ENCODE measurements at regions not wholly inside any gene's neighbourhood (a gene's known extent, or its start where the extent isn't known, plus 50 kb on each side); places are given as distances from the start of the nearest gene placed in this dataset.

GRCh38 chr13:61255040-61255796 is 160.4 kb downstream of the PCDH20 start:
- H3K36me3 ChIP-seq (ENCODE audit: low read depth, missing control alignments): no peaks in the 10 kb centered on the region
- H3K4me1 ChIP-seq: no peaks in the 10 kb centered on the region
- H3K4me3 ChIP-seq: no peak overlapping the region
- TF ChIP-seq, protein P1, sequence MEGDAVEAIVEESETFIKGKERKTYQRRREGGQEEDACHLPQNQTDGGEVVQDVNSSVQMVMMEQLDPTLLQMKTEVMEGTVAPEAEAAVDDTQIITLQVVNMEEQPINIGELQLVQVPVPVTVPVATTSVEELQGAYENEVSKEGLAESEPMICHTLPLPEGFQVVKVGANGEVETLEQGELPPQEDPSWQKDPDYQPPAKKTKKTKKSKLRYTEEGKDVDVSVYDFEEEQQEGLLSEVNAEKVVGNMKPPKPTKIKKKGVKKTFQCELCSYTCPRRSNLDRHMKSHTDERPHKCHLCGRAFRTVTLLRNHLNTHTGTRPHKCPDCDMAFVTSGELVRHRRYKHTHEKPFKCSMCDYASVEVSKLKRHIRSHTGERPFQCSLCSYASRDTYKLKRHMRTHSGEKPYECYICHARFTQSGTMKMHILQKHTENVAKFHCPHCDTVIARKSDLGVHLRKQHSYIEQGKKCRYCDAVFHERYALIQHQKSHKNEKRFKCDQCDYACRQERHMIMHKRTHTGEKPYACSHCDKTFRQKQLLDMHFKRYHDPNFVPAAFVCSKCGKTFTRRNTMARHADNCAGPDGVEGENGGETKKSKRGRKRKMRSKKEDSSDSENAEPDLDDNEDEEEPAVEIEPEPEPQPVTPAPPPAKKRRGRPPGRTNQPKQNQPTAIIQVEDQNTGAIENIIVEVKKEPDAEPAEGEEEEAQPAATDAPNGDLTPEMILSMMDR (IDR thresholded peaks at IDR 0.05): no peak
- no peaks in the 10 kb centered on the region for H3K27me3 ChIP-seq
- intact Hi-C loops (cut with DNase I; ENCODE audit: low total_unique reads): no loop called here
- DNase-seq: no peak
- 66 to 76% methylated on average over 4 of the region's 4 CpGs for WGBS, 2 donors
- H3K9me3 ChIP-seq: no peaks in the 10 kb centered on the region
- H3K27ac ChIP-seq: no peak overlapping the region

DNA sequence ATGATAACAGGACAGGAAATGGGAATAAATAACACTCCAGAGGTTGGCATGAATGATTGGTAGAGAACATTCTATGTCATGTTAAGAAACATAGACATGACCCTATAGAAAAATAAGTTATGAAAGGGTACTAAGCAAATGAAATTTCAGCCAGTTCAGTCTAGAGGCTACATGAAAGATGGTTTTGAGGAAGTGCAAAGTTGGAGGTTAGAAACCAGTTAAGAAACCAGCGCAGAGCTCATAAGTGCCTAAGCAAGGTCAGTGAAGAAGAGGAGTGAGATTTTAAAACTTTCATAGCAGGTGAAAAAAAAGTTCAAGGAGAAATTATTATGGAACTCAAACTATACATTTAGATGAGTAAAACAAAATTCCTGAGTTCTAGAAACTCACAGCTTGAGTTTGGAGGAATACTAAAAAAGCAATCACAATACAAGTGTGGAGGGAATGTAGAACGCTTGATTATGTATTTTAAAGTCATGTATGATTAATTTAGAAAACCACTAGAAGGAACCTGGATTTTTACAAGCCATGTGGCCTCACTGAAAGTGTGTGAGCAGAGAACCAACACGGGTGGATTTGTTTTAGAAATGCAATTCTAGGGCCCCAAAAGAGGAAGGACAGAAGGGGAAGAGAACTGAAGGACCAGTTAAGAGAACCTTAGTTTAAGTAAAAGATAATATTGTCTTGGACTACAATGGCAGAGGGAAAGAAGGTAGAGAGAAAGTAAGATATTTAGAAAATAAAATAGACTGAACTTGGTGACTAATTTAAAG is 162.4 kb downstream of the PCDH20 start:
- Histone ChIP-seq H3K27me3 (no peaks in the 10 kb centered on the region), H3K27ac (no peak overlapping the region), H3K36me3 (ENCODE audit: low read depth, missing control alignments) (no peaks in the 10 kb centered on the region), H3K9me3 (no peaks in the 10 kb centered on the region), H3K4me3 (no peak overlapping the region), H3K4me1 (no peaks in the 10 kb centered on the region)
- 74 to 77% methylated on average over 3 of the region's 3 CpGs for WGBS, 2 donors
- DNase-seq: no peak
- intact Hi-C loops (cut with DNase I; ENCODE audit: low total_unique reads): no loop called here
- TF ChIP-seq POLR2A (IDR thresholded peaks at IDR 0.05): no peak
- TF ChIP-seq, protein P1 (IDR thresholded peaks at IDR 0.05): no peak

DNA sequence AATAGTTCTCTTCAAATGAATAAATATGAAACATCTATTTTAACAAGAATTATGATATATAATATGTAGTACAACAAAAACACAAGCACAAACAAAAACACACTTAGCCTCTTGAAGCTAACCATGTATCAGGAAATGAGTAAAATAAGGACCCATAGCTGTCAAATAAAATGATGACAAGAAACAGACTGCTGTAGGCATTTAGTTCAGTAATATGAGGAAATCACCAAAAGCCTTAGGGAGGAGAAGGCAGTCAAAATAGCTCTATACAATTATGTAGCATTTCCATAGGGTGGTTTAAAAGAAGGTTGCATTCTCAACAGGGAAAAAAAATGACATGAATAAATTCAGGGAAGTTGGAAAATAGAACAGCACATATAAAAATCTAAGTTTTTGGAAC is 163.4 kb downstream of the PCDH20 start:
- TF ChIP-seq POLR2A (IDR thresholded peaks at IDR 0.05): no peak
- TF ChIP-seq, protein P1 (IDR thresholded peaks at IDR 0.05): no peak
- H3K9me3 ChIP-seq: no peaks in the 10 kb centered on the region
- no peak overlapping the region for H3K27ac ChIP-seq
- no peaks in the 10 kb centered on the region for H3K36me3 ChIP-seq (ENCODE audit: low read depth, missing control alignments)
- intact Hi-C loops (cut with DNase I; ENCODE audit: low total_unique reads): no loop called here
- H3K27me3 ChIP-seq: no peaks in the 10 kb centered on the region
- H3K4me1 ChIP-seq: no peaks in the 10 kb centered on the region
- DNase-seq: no peak
- no peak overlapping the region for H3K4me3 ChIP-seq

GRCh38 chr13:61247149-61247936 is 168.3 kb downstream of the PCDH20 start:
- no peaks in the 10 kb centered on the region for H3K36me3 ChIP-seq (ENCODE audit: low read depth, missing control alignments)
- H3K4me1 ChIP-seq: no peaks in the 10 kb centered on the region
- H3K27ac ChIP-seq: no peak overlapping the region
- H3K27me3 ChIP-seq: no peaks in the 10 kb centered on the region
- no peak overlapping the region for H3K4me3 ChIP-seq
- no peak for DNase-seq
- TF ChIP-seq, protein P1 (IDR thresholded peaks at IDR 0.05): no peak
- TF ChIP-seq POLR2A (IDR thresholded peaks at IDR 0.05): no peak
- H3K9me3 ChIP-seq: no peaks in the 10 kb centered on the region
- WGBS, 2 donors: 73 to 93% methylated on average over 6 of the region's 6 CpGs
- intact Hi-C loops (cut with DNase I; ENCODE audit: low total_unique reads): no loop called here
